ENCODE measurements at regions not wholly inside any gene's neighbourhood (a gene's known extent, or its start where the extent isn't known, plus 50 kb on each side); places are given as distances from the start of the nearest gene placed in this dataset.
"Not testable (repeated sequence)": the region's sequence is repeated elsewhere in the genome, so short reads cannot be mapped to it uniquely, and the experiment has no call there.

GRCh38 chr10:117818721-117819120 lies 228.0 kb downstream of the RAB11FIP2 start:
- H3K27ac Mint-ChIP-seq (ENCODE audit: unreplicated experiment), result no peak overlapping the region
- DNase-seq (ENCODE audit: extremely low spot score, unreplicated experiment), result no peak

GRCh38 chr10:117819304-117819703 lies 227.4 kb downstream of the RAB11FIP2 start:
- TF ChIP-seq CTCF (IDR thresholded peaks at IDR 0.05), result no peak
- DNase-seq (ENCODE audit: extremely low spot score, unreplicated experiment), result no peak

More at GRCh38 chr10:117818721-117819120, 228.0 kb downstream of the RAB11FIP2 start:
- no peak overlapping the region for H3K4me3 Mint-ChIP-seq (ENCODE audit: unreplicated experiment)
- no peaks in the 10 kb centered on the region for H3K36me3 Mint-ChIP-seq (ENCODE audit: unreplicated experiment)
- no peaks in the 10 kb centered on the region for H3K27me3 Mint-ChIP-seq (ENCODE audit: unreplicated experiment)
- no peak for TF ChIP-seq CTCF (IDR thresholded peaks at IDR 0.05)
- no peaks in the 10 kb centered on the region for H3K9me3 Mint-ChIP-seq (ENCODE audit: unreplicated experiment)
- no peaks in the 10 kb centered on the region for H3K4me1 Mint-ChIP-seq (ENCODE audit: unreplicated experiment)

GRCh38 chr10:117823980-117824379 lies 222.8 kb downstream of the RAB11FIP2 start:
- Mint-ChIP-seq H3K36me3 (ENCODE audit: unreplicated experiment) (no peaks in the 10 kb centered on the region), H3K27ac (ENCODE audit: unreplicated experiment) (no peak overlapping the region), H3K4me3 (ENCODE audit: unreplicated experiment) (no peak overlapping the region), H3K4me1 (ENCODE audit: unreplicated experiment) (no peaks in the 10 kb centered on the region), H3K27me3 (ENCODE audit: unreplicated experiment) (no peaks in the 10 kb centered on the region), H3K9me3 (ENCODE audit: unreplicated experiment) (no peaks in the 10 kb centered on the region)
- DNase-seq (ENCODE audit: extremely low spot score, unreplicated experiment), result no peak
- no peak for TF ChIP-seq CTCF (IDR thresholded peaks at IDR 0.05)

More at GRCh38 chr10:117819304-117819703, 227.4 kb downstream of the RAB11FIP2 start:
- Mint-ChIP-seq H3K4me3 (ENCODE audit: unreplicated experiment) (no peak overlapping the region), H3K27ac (ENCODE audit: unreplicated experiment) (no peak overlapping the region), H3K36me3 (ENCODE audit: unreplicated experiment) (no peaks in the 10 kb centered on the region), H3K4me1 (ENCODE audit: unreplicated experiment) (no peaks in the 10 kb centered on the region), H3K27me3 (ENCODE audit: unreplicated experiment) (no peaks in the 10 kb centered on the region), H3K9me3 (ENCODE audit: unreplicated experiment) (no peaks in the 10 kb centered on the region)

- no peak for DNase-seq (ENCODE audit: extremely low spot score, unreplicated experiment)
Measured at GRCh38 chr10:117830205-117830604, 216.5 kb downstream of the RAB11FIP2 start.

GRCh38 chr10:117830787-117831212 lies 215.9 kb downstream of the RAB11FIP2 start:
- H3K9me3 Mint-ChIP-seq (ENCODE audit: unreplicated experiment), result no peaks in the 10 kb centered on the region
- no peaks in the 10 kb centered on the region for H3K36me3 Mint-ChIP-seq (ENCODE audit: unreplicated experiment)
- DNase-seq (ENCODE audit: extremely low spot score, unreplicated experiment), result no peak
- TF ChIP-seq CTCF (IDR thresholded peaks at IDR 0.05), result no peak
- H3K27me3 Mint-ChIP-seq (ENCODE audit: unreplicated experiment), result no peaks in the 10 kb centered on the region
- no peak overlapping the region for H3K27ac Mint-ChIP-seq (ENCODE audit: unreplicated experiment)
- no peaks in the 10 kb centered on the region for H3K4me1 Mint-ChIP-seq (ENCODE audit: unreplicated experiment)
- H3K4me3 Mint-ChIP-seq (ENCODE audit: unreplicated experiment), result no peak overlapping the region

More at GRCh38 chr10:117830205-117830604, 216.5 kb downstream of the RAB11FIP2 start:
- no peak overlapping the region for H3K27ac Mint-ChIP-seq (ENCODE audit: unreplicated experiment)
- H3K4me3 Mint-ChIP-seq (ENCODE audit: unreplicated experiment), result no peak overlapping the region
- H3K4me1 Mint-ChIP-seq (ENCODE audit: unreplicated experiment), result no peaks in the 10 kb centered on the region
- H3K36me3 Mint-ChIP-seq (ENCODE audit: unreplicated experiment), result no peaks in the 10 kb centered on the region
- TF ChIP-seq CTCF (IDR thresholded peaks at IDR 0.05), result no peak
- no peaks in the 10 kb centered on the region for H3K27me3 Mint-ChIP-seq (ENCODE audit: unreplicated experiment)
- H3K9me3 Mint-ChIP-seq (ENCODE audit: unreplicated experiment), result no peaks in the 10 kb centered on the region

- H3K27me3 Mint-ChIP-seq (ENCODE audit: unreplicated experiment); H3K4me3 Mint-ChIP-seq (ENCODE audit: unreplicated experiment); H3K9me3 Mint-ChIP-seq (ENCODE audit: unreplicated experiment); H3K36me3 Mint-ChIP-seq (ENCODE audit: unreplicated experiment); H3K27ac Mint-ChIP-seq (ENCODE audit: unreplicated experiment); H3K4me1 Mint-ChIP-seq (ENCODE audit: unreplicated experiment); DNase-seq (ENCODE audit: extremely low spot score, unreplicated experiment): not testable (repeated sequence)
Measured at GRCh38 chr10:117838500-117839498, 207.9 kb downstream of the RAB11FIP2 start.

- H3K9me3 Mint-ChIP-seq (ENCODE audit: unreplicated experiment); H3K36me3 Mint-ChIP-seq (ENCODE audit: unreplicated experiment); H3K4me3 Mint-ChIP-seq (ENCODE audit: unreplicated experiment); DNase-seq (ENCODE audit: extremely low spot score, unreplicated experiment); H3K27ac Mint-ChIP-seq (ENCODE audit: unreplicated experiment); H3K4me1 Mint-ChIP-seq (ENCODE audit: unreplicated experiment); H3K27me3 Mint-ChIP-seq (ENCODE audit: unreplicated experiment): not testable (repeated sequence)
Measured at GRCh38 chr10:117856426-117856825, 190.3 kb downstream of the RAB11FIP2 start.
